ENCODE measurements at regions not wholly inside any gene's neighbourhood (a gene's known extent, or its start where the extent isn't known, plus 50 kb on each side); places are given as distances from the start of the nearest gene placed in this dataset.
"Not testable (repeated sequence)": the region's sequence is repeated elsewhere in the genome, so short reads cannot be mapped to it uniquely, and the experiment has no call there.

GRCh38 chr12:92378682-92379479, 233.2 kb upstream of the BTG1 start:
- intact Hi-C loops (cut with micrococcal nuclease), result loop anchor here (1.0 kb wide), 4 partner anchors 16 to 191 kb away; no protein-coding TSS in a partner anchor

GRCh38 chr12:92375504-92375903, 229.9 kb upstream of the BTG1 start:
- intact Hi-C loops (cut with micrococcal nuclease), result not testable (repeated sequence)

- intact Hi-C loops (cut with micrococcal nuclease), result no loop called here
Observed at GRCh38 chr12:92370828-92371227, 225.2 kb upstream of the BTG1 start.

- intact Hi-C loops (cut with micrococcal nuclease), result loop anchor here (10.0 kb wide), 1 partner anchor 875 kb away; no protein-coding TSS in a partner anchor
Observed at GRCh38 chr12:92369636-92370035, 224.0 kb upstream of the BTG1 start.

- intact Hi-C loops (cut with micrococcal nuclease), result loop anchor here (10.0 kb wide), 1 partner anchor 876 kb away; no protein-coding TSS in a partner anchor
Observed at GRCh38 chr12:92369056-92369455, 223.4 kb upstream of the BTG1 start.

GRCh38 chr12:92365836-92366235, 220.2 kb upstream of the BTG1 start:
- intact Hi-C loops (cut with micrococcal nuclease), result loop anchor here (10.0 kb wide), 1 partner anchor 879 kb away; no protein-coding TSS in a partner anchor

- intact Hi-C loops (cut with micrococcal nuclease), result loop anchor here (10.0 kb wide), 1 partner anchor 879 kb away; no protein-coding TSS in a partner anchor
Observed at GRCh38 chr12:92365333-92365732, 219.7 kb upstream of the BTG1 start.

GRCh38 chr12:92363295-92364146, 217.9 kb upstream of the BTG1 start:
- intact Hi-C loops (cut with micrococcal nuclease), result loop anchor here (1.0 to 10.0 kb wide), 6 partner anchors 16 to 881 kb away; no protein-coding TSS in a partner anchor

- intact Hi-C loops (cut with micrococcal nuclease), result loop anchor here (1.0 to 10.0 kb wide), 6 partner anchors 17 to 882 kb away; no protein-coding TSS in a partner anchor
Observed at GRCh38 chr12:92362785-92363184, 217.1 kb upstream of the BTG1 start.

GRCh38 chr12:92362126-92362525, 216.5 kb upstream of the BTG1 start:
- intact Hi-C loops (cut with micrococcal nuclease), result loop anchor here (2.0 to 10.0 kb wide), 3 partner anchors 153 to 883 kb away; no protein-coding TSS in a partner anchor

- intact Hi-C loops (cut with micrococcal nuclease), result loop anchor here (1.0 to 10.0 kb wide), 4 partner anchors 62 to 884 kb away; no protein-coding TSS in a partner anchor
Observed at GRCh38 chr12:92360543-92360942, 214.9 kb upstream of the BTG1 start.

GRCh38 chr12:92359581-92360209, 214.0 kb upstream of the BTG1 start:
- intact Hi-C loops (cut with micrococcal nuclease), result loop anchor here (1.0 to 10.0 kb wide), 5 partner anchors 61 to 885 kb away; no protein-coding TSS in a partner anchor

- intact Hi-C loops (cut with micrococcal nuclease), result no loop called here
Observed at GRCh38 chr12:92357584-92358261, 212.1 kb upstream of the BTG1 start.

GRCh38 chr12:92356425-92356824, 210.8 kb upstream of the BTG1 start:
- intact Hi-C loops (cut with micrococcal nuclease), result no loop called here

GRCh38 chr12:92349635-92350034, 204.0 kb upstream of the BTG1 start:
- intact Hi-C loops (cut with micrococcal nuclease), result no loop called here

- intact Hi-C loops (cut with micrococcal nuclease), result no loop called here
Observed at GRCh38 chr12:92342574-92342973, 196.9 kb upstream of the BTG1 start.

- intact Hi-C loops (cut with micrococcal nuclease), result no loop called here
Observed at GRCh38 chr12:92341065-92341668, 195.5 kb upstream of the BTG1 start.

- intact Hi-C loops (cut with micrococcal nuclease), result no loop called here
Observed at GRCh38 chr12:92340441-92341064, 194.9 kb upstream of the BTG1 start.

GRCh38 chr12:92340003-92340402, 194.4 kb upstream of the BTG1 start:
- intact Hi-C loops (cut with micrococcal nuclease), result no loop called here
